Tibial nerve (tissue), 4 donors: ENCODE measurements at regions not wholly inside any gene's neighbourhood (a gene's known extent, or its start where the extent isn't known, plus 50 kb on each side); places are given as distances from the start of the nearest gene placed in this dataset.

Experiments used
- DNase-seq, 2 donors: peaks; one replicate each; pipeline ENCODE4 v3.0.0-alpha.2; 2019; ENCODE audit warnings: low spot score in 2 of 2
- H3K27ac ChIP-seq, 4 donors: fragments of 200-600 bp; sonication (generic) in 3 of 4; one replicate each; pipeline ENCODE4 v1.5.1; 2017 to 2019; ENCODE audit warnings: mild to moderate bottlenecking in 1 of 4
- H3K27me3 ChIP-seq, 2 donors: fragments of 200-600 bp; sonication (generic) in 1 of 2; one replicate each; pipeline versions ENCODE4 v1.5.1 to v1.6.0; 2017 to 2019
- H3K36me3 ChIP-seq, 3 donors: fragments of 200-600 bp; sonication (generic); one replicate each; pipeline ENCODE4 v1.5.1; 2018 to 2019
- H3K4me1 ChIP-seq, 4 donors: fragments of 200-600 bp; sonication (generic) in 3 of 4; one replicate each; pipeline ENCODE4 v1.5.1; 2017 to 2019
- H3K4me3 ChIP-seq, 4 donors: fragments of 200-600 bp; sonication (generic) in 3 of 4; one replicate each; pipeline ENCODE4 v1.5.1; 2017 to 2019; ENCODE audit warnings: mild to moderate bottlenecking in 1 of 4, moderate library complexity in 1 of 4
- H3K9me3 ChIP-seq, 4 donors: fragments of 200-600 bp; sonication (generic) in 3 of 4; one replicate each; pipeline ENCODE4 v1.5.1; 2017 to 2019
- EP300 ChIP-seq, 2 donors: sonication (generic); formaldehyde crosslinking; IDR thresholded peaks; one replicate each; pipeline ENCODE4 v1.6.1; 2017; ENCODE audit warnings: antibody characterized with exemption in 2 of 2, mild to moderate bottlenecking in 1 of 2
- POLR2A ChIP-seq, 2 donors: fragments of 450-650 bp; IDR thresholded peaks; one replicate each; pipeline ENCODE4 v1.6.1; 2017; ENCODE audit warnings: antibody characterized with exemption in 2 of 2, mild to moderate bottlenecking in 2 of 2, moderate library complexity in 2 of 2
- WGBS, 2 donors: methylation state at CpG; one replicate each; pipeline ENCODE4 v1.1.5; 2018; 5-methylcytosine and 5-hydroxymethylcytosine counted together
- TF ChIP-seq, protein P1 (sequence below), 5 experiments: fragments of 200-600 bp in 3 of 5; fragments of 450-650 bp in 2 of 5; sonication (generic) in 3 of 5; IDR thresholded peaks; one replicate each; pipeline ENCODE4 v1.5.1; 2016 to 2019; ENCODE audit warnings: antibody characterized with exemption in 5 of 5, mild to moderate bottlenecking in 3 of 5, moderate library complexity in 2 of 5

DNA sequence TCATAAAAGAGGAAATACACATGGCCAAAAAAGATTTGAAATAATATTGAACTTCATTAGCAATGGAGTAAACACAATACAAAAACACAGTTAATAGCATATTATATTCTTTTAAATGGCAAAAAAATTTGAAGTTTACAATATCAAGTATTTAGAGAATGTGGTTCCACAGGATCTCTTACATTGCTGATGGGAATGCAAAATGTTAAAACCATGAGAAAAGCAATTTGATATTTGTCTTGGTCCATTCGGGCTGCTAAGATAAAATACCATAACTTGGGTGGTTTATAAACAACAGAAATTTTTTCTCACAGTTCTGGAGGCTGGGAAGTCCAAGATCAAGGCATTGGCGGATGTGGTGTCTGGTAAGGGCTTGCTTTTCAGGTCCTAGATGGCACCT lies 154.0 kb upstream of the PLN start:
- no peak for DNase-seq
- TF ChIP-seq, protein P1, sequence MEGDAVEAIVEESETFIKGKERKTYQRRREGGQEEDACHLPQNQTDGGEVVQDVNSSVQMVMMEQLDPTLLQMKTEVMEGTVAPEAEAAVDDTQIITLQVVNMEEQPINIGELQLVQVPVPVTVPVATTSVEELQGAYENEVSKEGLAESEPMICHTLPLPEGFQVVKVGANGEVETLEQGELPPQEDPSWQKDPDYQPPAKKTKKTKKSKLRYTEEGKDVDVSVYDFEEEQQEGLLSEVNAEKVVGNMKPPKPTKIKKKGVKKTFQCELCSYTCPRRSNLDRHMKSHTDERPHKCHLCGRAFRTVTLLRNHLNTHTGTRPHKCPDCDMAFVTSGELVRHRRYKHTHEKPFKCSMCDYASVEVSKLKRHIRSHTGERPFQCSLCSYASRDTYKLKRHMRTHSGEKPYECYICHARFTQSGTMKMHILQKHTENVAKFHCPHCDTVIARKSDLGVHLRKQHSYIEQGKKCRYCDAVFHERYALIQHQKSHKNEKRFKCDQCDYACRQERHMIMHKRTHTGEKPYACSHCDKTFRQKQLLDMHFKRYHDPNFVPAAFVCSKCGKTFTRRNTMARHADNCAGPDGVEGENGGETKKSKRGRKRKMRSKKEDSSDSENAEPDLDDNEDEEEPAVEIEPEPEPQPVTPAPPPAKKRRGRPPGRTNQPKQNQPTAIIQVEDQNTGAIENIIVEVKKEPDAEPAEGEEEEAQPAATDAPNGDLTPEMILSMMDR (IDR thresholded peaks at IDR 0.05), result no peak
- no peak for TF ChIP-seq POLR2A (IDR thresholded peaks at IDR 0.05)
- TF ChIP-seq EP300 (IDR thresholded peaks at IDR 0.05), result no peak
- H3K36me3 ChIP-seq, result no peaks in the 10 kb centered on the region
- no peak overlapping the region for H3K27ac ChIP-seq
- no peak overlapping the region for H3K4me3 ChIP-seq
- H3K27me3 ChIP-seq, result no peaks in the 10 kb centered on the region
- 67 to 69% methylated on average over 2 of the region's 2 CpGs for WGBS, 2 donors
- H3K9me3 ChIP-seq, result no peaks in the 10 kb centered on the region
- H3K4me1 ChIP-seq, result no peaks in the 10 kb centered on the region

DNA sequence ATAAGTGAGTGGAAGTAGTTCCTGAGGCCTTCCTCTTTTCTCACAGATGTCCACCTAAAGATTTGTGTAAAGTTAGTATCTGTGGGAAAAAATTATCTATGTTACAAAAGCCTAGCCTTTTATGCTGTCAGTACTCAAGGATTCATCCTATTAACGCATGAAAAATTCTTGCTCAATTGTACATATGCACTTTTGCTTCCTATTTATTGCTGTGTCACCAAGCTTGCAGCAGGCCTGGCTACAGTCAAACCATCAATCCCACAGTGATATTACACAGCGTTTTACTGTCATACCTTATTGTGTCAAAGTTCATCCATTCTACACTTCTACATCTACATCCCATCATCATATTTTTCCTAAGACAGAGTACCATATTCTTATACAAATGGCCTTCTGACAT lies 151.1 kb upstream of the PLN start:
- 94 to 95% methylated on average over 2 of the region's 2 CpGs for WGBS, 2 donors
- no peak overlapping the region for H3K27ac ChIP-seq
- H3K4me3 ChIP-seq, result no peak overlapping the region
- TF ChIP-seq EP300 (IDR thresholded peaks at IDR 0.05) (no peak), POLR2A (IDR thresholded peaks at IDR 0.05) (no peak)
- TF ChIP-seq, protein P1 (IDR thresholded peaks at IDR 0.05), result no peak
- H3K36me3 ChIP-seq, result no peaks in the 10 kb centered on the region
- H3K27me3 ChIP-seq, result no peaks in the 10 kb centered on the region
- H3K9me3 ChIP-seq, result no peaks in the 10 kb centered on the region
- no peaks in the 10 kb centered on the region for H3K4me1 ChIP-seq
- DNase-seq, result no peak

DNA sequence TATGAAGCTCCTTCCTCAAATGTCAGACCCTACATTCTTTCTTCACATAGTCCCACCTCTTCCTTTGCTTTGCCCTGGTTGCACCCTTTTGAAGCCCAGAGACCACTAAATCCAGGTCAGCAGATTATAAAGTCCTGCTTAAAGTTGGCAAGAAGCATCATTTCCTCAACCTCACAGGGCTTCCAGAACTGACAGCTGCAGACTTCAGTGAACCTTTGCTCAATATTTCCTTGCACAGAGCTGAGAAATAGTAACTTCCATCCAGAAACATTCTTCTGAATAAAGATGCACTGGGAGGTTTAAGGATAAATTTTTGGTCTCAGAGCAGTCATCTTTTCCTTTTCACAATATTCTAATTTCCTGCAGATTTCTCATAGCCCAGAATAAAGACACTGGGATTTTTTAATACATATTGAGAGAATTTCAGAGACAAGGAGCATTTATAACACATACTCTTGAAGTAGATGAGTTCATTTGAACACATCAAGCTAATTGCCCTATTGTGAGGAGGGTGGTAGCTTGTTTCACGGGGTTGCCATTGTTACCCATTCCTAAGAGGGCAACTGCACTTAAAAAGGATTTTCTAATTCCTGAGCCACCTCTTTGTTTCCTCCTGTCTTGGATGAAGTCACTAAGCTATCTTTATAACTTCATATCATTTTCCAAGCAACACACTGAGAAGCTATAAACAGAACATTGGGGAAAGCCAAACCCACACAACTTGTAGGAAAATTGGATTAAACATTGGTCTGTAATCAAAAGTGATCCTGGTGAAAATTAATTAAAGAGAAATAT lies 150.2 kb upstream of the PLN start:
- Histone ChIP-seq H3K36me3 (no peaks in the 10 kb centered on the region), H3K9me3 (no peaks in the 10 kb centered on the region), H3K4me3 (no peak overlapping the region), H3K27ac (no peak overlapping the region), H3K27me3 (no peaks in the 10 kb centered on the region), H3K4me1 (no peaks in the 10 kb centered on the region)
- no peak for DNase-seq
- 18 to 27% methylated on average over 1 of the region's 1 CpG for WGBS, 2 donors
- no peak for TF ChIP-seq POLR2A (IDR thresholded peaks at IDR 0.05)
- TF ChIP-seq, protein P1 (IDR thresholded peaks at IDR 0.05), result no peak
- TF ChIP-seq EP300 (IDR thresholded peaks at IDR 0.05), result no peak

DNA sequence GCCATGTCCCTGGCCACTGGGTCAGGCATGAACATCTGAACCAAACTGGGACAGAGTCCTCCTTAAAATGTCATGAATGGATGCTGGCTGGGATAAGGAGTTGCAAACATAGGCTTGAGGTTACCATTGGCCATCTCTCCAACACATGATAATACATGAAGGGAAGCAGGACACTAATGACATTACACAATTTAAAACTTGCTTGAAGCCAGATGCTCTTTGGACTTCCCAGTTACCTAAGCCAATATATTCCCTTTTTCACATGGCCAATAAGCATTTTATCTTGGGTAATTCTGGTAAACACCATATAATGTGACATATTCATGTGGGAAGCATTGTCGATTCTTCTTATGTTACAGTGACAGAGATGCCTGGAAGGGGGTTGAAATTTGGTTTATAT lies 148.0 kb upstream of the PLN start:
- 100% methylated on average over 1 of the region's 1 CpG for WGBS, 2 donors
- H3K4me3 ChIP-seq, result no peak overlapping the region
- H3K36me3 ChIP-seq, result no peaks in the 10 kb centered on the region
- H3K9me3 ChIP-seq, result no peaks in the 10 kb centered on the region
- no peak for DNase-seq
- H3K27me3 ChIP-seq, result no peaks in the 10 kb centered on the region
- H3K4me1 ChIP-seq, result no peaks in the 10 kb centered on the region
- no peak overlapping the region for H3K27ac ChIP-seq
- TF ChIP-seq, protein P1 (IDR thresholded peaks at IDR 0.05), result no peak
- TF ChIP-seq EP300 (IDR thresholded peaks at IDR 0.05) (no peak), POLR2A (IDR thresholded peaks at IDR 0.05) (no peak)

DNA sequence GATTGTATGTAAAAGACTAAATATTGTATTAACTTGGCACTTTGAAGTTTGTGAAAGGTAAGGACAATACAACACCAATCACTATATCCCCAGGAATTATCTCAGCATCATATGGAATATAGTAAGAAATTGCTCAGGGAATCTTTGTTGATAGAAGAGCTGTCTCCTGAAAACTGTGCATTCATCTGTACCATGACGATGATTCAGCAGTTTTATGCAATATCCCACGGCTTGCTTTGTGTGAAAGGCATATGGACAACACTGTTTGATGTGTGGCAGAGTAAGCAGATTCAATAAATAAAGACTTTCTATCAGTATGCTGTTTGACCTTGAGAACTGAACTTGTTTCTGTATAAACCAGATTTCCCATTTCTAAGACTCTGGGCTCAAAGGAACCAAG lies 147.5 kb upstream of the PLN start:
- H3K4me1 ChIP-seq, result no peaks in the 10 kb centered on the region
- H3K27me3 ChIP-seq, result no peaks in the 10 kb centered on the region
- no peaks in the 10 kb centered on the region for H3K9me3 ChIP-seq
- 61 to 65% methylated on average over 2 of the region's 2 CpGs for WGBS, 2 donors
- no peak overlapping the region for H3K4me3 ChIP-seq
- no peak overlapping the region for H3K27ac ChIP-seq
- TF ChIP-seq EP300 (IDR thresholded peaks at IDR 0.05) (no peak), POLR2A (IDR thresholded peaks at IDR 0.05) (no peak)
- TF ChIP-seq, protein P1 (IDR thresholded peaks at IDR 0.05), result no peak
- no peaks in the 10 kb centered on the region for H3K36me3 ChIP-seq
- no peak for DNase-seq
